Smooth muscle cell (in vitro differentiated cells): ENCODE measurements at regions not wholly inside any gene's neighbourhood (a gene's known extent, or its start where the extent isn't known, plus 50 kb on each side); places are given as distances from the start of the nearest gene placed in this dataset.

Experiments used
- DNase-seq: peaks from one replicate; lab custom pipeline; 2025; ENCODE audit not compliant: unreplicated experiment; lab: John Stamatoyannopoulos, UW
- H2AFZ ChIP-seq: fragments of 200-600 bp; sonication (generic); 2 replicates; pipeline ENCODE4 v1.6.0; 2016; ENCODE audit warnings: antibody characterized with exemption, low read depth, mild to moderate bottlenecking
- H3F3A ChIP-seq: fragments of 200-600 bp; sonication (generic); 2 replicates; pipeline ENCODE4 v1.6.0; 2017; ENCODE audit warnings: antibody characterized with exemption, low read depth
- H3K27ac ChIP-seq: fragments of 200-600 bp; sonication (generic); 2 replicates; pipeline ENCODE4 v1.5.1; 2016; ENCODE audit warnings: low read depth, mild to moderate bottlenecking
- H3K27me3 ChIP-seq: fragments of 200-600 bp; sonication (generic); 2 replicates; pipeline ENCODE4 v1.6.1; 2016; ENCODE audit warnings: low read depth, mild to moderate bottlenecking
- H3K36me3 ChIP-seq: fragments of 200-600 bp; sonication (generic); 2 replicates; pipeline ENCODE4 v1.5.1; 2016; ENCODE audit warnings: low read depth
- H3K4me1 ChIP-seq: fragments of 200-600 bp; sonication (generic); 2 replicates; pipeline ENCODE4 v1.5.1; 2016; ENCODE audit warnings: low read depth
- H3K4me2 ChIP-seq: fragments of 200-600 bp; sonication (generic); 2 replicates; pipeline ENCODE4 v1.6.0; 2016; ENCODE audit warnings: mild to moderate bottlenecking
- H3K4me3 ChIP-seq: fragments of 200-600 bp; sonication (generic); 2 replicates; pipeline ENCODE4 v1.5.1; 2016; ENCODE audit warnings: mild to moderate bottlenecking
- H3K79me2 ChIP-seq: fragments of 200-600 bp; sonication (generic); 2 replicates; pipeline ENCODE4 v1.6.0; 2016; ENCODE audit warnings: low read depth, mild to moderate bottlenecking
- H3K9ac ChIP-seq: fragments of 200-600 bp; sonication (generic); 2 replicates; pipeline ENCODE4 v1.6.0; 2016; ENCODE audit warnings: low read depth
- H3K9me3 ChIP-seq: fragments of 200-600 bp; sonication (generic); replicated peaks from 2 replicates; pipeline ENCODE4 v1.5.1; 2016; ENCODE audit warnings: low read depth
- H4K20me1 ChIP-seq: fragments of 200-600 bp; sonication (generic); 2 replicates; pipeline ENCODE4 v1.6.0; 2016; ENCODE audit warnings: low read depth
- WGBS: methylation state at CpG from one replicate; pipeline ENCODE4 v1.1.7; 2016; ENCODE audit warnings: low lambda C conversion rate; 5-methylcytosine and 5-hydroxymethylcytosine counted together
- TF ChIP-seq, protein P1 (sequence below): fragments of 200-600 bp; sonication (generic); IDR thresholded peaks from 2 replicates; pipeline ENCODE4 v1.5.1; 2017; ENCODE audit warnings: borderline replicate concordance, mild to moderate bottlenecking, antibody characterized with exemption; ENCODE audit not compliant: insufficient read depth, poor library complexity, severe bottlenecking

DNA sequence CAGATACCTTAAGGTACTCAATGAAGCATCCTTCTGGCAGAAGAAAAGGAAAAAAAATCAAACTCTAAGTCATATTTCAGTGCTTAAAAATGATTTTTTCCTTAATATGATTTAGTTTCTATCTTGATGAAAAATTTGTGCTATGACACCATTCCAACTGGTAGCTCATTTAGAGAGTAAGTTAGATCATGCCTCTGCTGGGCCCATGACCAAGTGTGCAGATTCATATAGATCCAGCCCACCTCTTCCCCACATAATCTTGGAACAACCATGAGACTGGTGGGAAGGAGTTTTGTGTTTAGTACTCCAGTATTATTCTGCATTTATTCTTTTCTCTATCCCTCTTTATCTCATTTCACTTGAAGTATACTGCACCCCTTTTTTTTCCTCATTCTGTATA lies 908.3 kb downstream of the KCNMA1 start:
- Histone ChIP-seq H3K4me2 (no peak overlapping the region), H2AFZ (no peak overlapping the region), H4K20me1 (no peaks in the 10 kb centered on the region), H3K27ac (no peak overlapping the region), H3K9ac (no peak overlapping the region), H3K36me3 (no peaks in the 10 kb centered on the region), H3K9me3 (no peaks in the 10 kb centered on the region), H3K79me2 (no peaks in the 10 kb centered on the region), H3K4me1 (no peaks in the 10 kb centered on the region), H3K27me3 (no peaks in the 10 kb centered on the region), H3F3A (no peaks in the 10 kb centered on the region), H3K4me3 (no peak overlapping the region)
- no peak for DNase-seq
- TF ChIP-seq, protein P1, sequence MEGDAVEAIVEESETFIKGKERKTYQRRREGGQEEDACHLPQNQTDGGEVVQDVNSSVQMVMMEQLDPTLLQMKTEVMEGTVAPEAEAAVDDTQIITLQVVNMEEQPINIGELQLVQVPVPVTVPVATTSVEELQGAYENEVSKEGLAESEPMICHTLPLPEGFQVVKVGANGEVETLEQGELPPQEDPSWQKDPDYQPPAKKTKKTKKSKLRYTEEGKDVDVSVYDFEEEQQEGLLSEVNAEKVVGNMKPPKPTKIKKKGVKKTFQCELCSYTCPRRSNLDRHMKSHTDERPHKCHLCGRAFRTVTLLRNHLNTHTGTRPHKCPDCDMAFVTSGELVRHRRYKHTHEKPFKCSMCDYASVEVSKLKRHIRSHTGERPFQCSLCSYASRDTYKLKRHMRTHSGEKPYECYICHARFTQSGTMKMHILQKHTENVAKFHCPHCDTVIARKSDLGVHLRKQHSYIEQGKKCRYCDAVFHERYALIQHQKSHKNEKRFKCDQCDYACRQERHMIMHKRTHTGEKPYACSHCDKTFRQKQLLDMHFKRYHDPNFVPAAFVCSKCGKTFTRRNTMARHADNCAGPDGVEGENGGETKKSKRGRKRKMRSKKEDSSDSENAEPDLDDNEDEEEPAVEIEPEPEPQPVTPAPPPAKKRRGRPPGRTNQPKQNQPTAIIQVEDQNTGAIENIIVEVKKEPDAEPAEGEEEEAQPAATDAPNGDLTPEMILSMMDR: no peak

DNA sequence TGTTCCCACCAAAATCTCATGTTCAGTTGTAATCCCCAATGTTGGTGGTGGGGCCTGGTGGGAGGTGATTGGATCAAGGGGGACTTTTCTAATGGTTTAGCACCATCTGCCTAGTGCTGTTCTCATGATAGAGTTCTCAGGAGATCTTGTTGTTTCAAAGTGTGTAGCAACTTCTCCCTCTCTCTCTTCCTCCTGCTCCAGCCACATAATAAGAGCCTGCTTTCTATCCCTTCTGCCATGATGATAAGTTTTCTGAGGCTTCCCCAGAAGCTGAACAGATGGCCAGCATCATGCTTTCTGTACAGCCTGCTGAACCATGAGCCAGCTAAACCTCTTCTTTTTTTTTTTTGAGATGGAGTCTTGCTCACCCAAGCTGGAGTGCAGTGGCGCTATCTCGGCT lies 910.6 kb downstream of the KCNMA1 start:
- Histone ChIP-seq H4K20me1 (no peaks in the 10 kb centered on the region), H3K79me2 (no peaks in the 10 kb centered on the region), H3K9ac (no peak overlapping the region), H3K4me2 (no peak overlapping the region), H2AFZ (no peak overlapping the region), H3F3A (no peaks in the 10 kb centered on the region), H3K27me3 (no peaks in the 10 kb centered on the region), H3K4me3 (no peak overlapping the region), H3K27ac (no peak overlapping the region), H3K36me3 (no peaks in the 10 kb centered on the region), H3K4me1 (peaks cover 11% of the 10 kb centered on the region), H3K9me3 (no peaks in the 10 kb centered on the region)
- 68% methylated on average over 2 of the region's 2 CpGs for WGBS
- no peak for DNase-seq
- TF ChIP-seq, protein P1: no peak

DNA sequence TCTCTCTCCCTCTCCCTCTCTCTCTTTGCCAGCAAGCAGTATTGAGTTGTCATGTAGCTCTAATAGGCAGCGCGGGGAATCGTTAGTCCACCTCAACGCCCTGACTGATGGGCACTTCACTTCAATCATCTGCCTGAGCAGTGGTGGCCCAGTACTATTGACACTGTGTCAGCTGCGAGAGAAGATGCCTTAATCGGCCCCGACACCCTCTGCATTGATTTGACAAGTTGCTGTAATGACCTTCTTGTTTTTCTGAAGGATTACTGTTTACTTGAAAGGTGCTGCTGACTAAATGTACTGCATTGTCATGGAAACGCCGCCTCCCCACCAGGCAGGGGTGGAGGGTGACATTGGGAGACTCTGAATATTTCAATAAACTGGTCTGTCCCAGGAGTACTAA lies 913.8 kb downstream of the KCNMA1 start:
- Histone ChIP-seq H3F3A (no peaks in the 10 kb centered on the region), H3K79me2 (no peaks in the 10 kb centered on the region), H3K36me3 (no peaks in the 10 kb centered on the region), H4K20me1 (no peaks in the 10 kb centered on the region), H3K9ac (no peak overlapping the region), H3K4me2 (no peak overlapping the region), H3K9me3 (no peaks in the 10 kb centered on the region), H3K27me3 (no peaks in the 10 kb centered on the region), H3K27ac (no peak overlapping the region), H3K4me3 (no peak overlapping the region), H2AFZ (no peak overlapping the region), H3K4me1 (peaks cover 11% of the 10 kb centered on the region)
- TF ChIP-seq, protein P1: no peak
- WGBS: 84% methylated on average over 9 of the region's 9 CpGs
- no peak for DNase-seq

DNA sequence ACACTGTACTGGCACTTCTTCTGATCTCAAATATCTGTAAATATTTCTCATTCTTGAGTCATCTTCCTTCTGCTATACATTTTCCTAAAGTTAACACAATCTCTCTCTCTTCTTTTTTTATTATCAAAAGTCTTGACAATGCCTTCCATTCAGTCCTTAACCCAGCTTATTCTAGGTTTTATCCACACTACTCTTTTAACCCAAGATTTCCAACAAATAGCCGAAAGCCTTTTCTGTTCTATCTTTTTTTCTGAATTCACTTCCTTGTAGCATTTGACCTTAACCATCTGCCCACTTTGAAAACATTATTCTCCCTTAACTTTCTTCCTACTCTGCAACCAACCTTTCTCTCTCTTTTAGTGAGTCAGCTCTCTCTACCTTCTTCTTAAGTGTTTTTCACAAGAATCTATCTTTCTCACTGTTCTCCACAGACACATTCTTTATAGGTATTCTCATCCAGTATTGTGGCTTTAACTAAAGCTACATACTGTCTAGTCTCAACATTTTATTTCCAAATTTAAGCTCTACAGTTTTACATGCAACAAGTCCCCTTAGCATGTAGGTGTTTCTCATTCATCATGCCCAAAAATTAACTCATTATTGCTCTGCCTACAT lies 915.6 kb downstream of the KCNMA1 start:
- DNase-seq: no peak
- peaks cover 11% of the 10 kb centered on the region for H3K4me1 ChIP-seq
- H3K79me2 ChIP-seq: no peaks in the 10 kb centered on the region
- no peak overlapping the region for H3K27ac ChIP-seq
- no peak overlapping the region for H3K4me2 ChIP-seq
- H3K4me3 ChIP-seq: no peak overlapping the region
- no peaks in the 10 kb centered on the region for H3K27me3 ChIP-seq
- no peak overlapping the region for H2AFZ ChIP-seq
- peaks cover 5% of the 10 kb centered on the region for H3F3A ChIP-seq
- no peaks in the 10 kb centered on the region for H3K9me3 ChIP-seq
- no peak overlapping the region for H3K9ac ChIP-seq
- 94% methylated on average over 1 of the region's 1 CpG for WGBS
- no peaks in the 10 kb centered on the region for H3K36me3 ChIP-seq
- no peaks in the 10 kb centered on the region for H4K20me1 ChIP-seq
- TF ChIP-seq, protein P1: no peak
